Activated T-cell treated with anti-CD3 and anti-CD28 coated beads for 4 hours (primary cell): ENCODE measurements at regions not wholly inside any gene's neighbourhood (a gene's known extent, or its start where the extent isn't known, plus 50 kb on each side); places are given as distances from the start of the nearest gene placed in this dataset.
A peak's percentile ranks its signal among the peaks of the same experiment; 100 is the strongest.
"Not testable (repeated sequence)": the region's sequence is repeated elsewhere in the genome, so short reads cannot be mapped to it uniquely, and the experiment has no call there.

Experiments used
- DNase-seq: peaks from one replicate; pipeline ENCODE4 v3.0.0-alpha.2; 2020

DNA sequence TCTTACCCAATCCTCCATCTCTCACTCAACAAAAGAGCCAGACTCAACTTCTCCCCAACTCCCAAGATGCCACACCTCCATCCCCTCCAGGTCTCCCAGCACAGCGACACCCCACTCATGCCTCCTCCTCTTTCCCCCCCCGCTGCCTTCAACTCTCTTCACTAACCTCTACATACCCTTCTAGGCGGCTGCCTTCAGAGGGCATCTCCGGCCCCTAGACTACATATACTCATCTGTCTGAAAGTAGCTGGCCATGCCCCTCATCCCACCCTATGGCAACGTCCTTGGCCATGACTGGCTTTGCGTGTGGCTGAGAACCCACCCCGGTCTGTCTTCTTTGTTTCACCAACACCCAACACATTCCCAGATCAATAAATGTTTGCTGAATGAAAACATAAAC lies 81.7 kb upstream of the TMEM45B start:
- no peak for DNase-seq

DNA sequence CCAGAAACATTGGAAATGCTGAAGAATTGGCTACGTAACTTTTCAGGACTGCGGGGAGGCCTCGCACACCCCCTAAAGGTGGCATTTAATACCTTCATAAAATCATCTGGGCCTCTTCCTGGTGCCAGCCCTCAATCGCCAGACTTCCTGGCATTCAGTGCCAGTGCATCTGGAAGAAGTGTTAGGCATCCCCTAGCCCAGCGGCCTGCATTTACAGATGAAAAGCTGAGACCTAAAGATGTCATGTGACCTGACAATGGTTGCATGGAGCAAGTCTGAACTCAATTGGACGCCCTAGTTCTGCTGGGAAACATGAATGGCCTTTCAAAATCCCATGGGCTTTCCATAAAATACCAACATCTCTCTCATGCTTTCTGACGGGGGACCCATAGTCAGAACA lies 81.0 kb upstream of the TMEM45B start:
- no peak for DNase-seq

DNA sequence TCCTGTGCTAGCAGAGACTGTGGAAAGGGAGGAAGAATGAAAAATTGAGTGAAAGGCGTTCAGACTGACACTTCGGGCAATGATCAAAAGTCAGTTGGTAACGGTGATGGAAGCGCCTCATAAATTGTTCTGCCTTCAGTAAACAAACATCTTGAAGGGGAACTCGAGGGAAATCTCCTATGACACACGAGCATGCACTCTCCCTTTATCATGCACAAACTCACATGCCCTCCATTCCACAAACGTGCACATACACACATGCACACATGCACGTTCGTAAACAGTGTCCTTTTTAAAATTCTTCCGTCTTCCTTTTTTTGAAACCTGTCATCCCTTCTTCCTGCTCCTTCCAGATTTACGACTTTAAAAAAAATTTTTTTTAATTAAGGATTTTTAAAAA lies 77.8 kb upstream of the TMEM45B start:
- no peak for DNase-seq

DNA sequence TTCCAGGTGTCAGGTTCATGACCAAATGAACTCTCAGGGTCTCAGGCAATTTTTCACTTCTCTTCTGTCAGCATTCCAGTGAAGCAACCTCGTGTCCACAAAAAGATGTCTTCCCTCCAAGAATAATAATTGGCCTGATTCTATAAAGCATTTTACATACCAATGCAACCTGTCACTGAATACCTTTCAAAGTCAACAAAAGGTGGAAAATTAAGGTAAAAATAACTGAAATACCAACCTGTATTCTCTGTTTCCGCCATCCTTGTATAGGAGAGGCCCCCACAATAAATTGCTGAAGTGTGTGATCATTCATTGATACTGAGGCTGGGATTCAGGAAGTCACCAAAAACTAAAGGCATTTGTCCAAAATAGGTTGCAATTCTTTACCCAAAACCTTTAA lies 77.4 kb upstream of the TMEM45B start:
- DNase-seq: no peak

DNA sequence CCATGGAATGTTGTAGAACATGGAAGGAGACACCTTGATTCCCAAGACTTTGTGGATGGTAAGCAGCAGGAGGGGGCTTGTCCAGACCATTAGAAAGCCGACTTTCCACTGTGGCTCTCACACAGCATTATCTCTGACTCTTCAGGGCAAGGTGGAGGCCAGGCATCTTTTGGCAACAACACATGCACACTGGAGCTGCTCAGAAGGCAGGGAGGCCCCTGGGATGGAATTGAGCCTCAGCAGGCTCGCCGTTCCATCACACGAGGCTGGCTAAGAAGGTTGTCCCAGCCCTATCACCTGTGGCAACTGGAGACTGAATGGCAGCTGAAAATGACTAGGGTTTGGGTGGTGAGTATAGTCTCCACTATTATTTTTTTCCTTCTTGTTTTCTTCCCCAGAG lies 76.3 kb upstream of the TMEM45B start:
- no peak for DNase-seq

DNA sequence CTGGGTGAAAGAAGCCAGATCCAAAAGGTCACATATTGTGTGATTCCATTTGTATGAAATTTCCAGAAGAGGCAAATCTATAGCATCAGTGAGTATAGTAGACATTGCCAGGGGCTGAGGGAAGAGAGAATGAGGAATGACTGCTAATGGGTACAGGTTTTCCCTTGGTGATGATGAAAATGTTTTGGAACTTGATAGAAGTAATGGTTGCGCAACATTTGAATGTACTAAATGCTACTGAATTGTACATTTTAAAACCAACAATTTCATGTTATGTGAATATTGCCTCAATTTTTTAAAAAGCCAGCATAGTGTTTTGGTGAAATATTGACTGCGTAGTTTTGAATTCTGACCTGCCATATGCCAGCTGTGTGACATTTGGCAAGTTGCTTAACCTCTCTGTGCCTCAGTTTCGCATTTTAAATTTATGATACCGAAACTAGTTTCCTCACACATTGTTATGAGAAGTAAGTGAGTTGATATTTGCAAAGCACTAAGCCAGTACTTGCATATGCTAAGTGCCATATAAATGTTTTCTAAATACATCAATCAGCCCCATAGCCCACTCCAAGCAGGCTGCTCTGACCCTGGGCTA lies 75.4 kb upstream of the TMEM45B start:
- DNase-seq: no peak

DNA sequence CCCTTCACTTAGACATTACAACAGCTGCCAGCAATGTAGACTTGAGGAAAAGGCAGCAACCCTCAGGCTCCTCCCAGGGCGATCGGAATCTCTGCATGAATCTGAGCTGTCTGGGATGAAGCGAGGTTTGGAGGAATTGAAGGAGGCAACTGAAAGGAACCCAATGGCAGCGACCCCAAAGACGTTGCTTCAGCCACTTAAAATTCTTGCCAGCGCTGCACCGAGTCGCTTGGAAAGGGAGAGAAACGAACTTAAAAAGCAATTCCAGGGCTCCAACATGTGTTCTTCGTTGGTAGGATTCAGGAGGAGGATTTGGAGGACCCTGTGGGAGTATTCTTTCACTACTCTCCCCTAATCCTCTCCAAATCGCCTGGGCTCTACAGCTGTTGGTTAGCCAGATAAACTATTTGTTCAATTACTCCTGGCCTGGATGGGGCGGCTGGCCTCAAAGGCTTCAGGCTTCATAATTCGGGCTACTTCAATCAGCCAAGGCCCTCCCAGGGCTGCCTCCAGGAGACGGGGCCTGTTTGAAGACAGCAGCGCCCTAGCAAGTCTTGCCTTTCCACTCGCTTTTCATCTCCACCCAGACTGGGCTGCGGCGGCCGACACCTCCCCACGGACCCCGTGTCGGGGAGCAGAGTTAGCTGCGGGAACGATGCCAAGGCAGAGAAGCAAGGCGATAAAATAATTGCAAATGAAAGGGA lies 72.4 kb upstream of the TMEM45B start:
- no peak for DNase-seq

DNA sequence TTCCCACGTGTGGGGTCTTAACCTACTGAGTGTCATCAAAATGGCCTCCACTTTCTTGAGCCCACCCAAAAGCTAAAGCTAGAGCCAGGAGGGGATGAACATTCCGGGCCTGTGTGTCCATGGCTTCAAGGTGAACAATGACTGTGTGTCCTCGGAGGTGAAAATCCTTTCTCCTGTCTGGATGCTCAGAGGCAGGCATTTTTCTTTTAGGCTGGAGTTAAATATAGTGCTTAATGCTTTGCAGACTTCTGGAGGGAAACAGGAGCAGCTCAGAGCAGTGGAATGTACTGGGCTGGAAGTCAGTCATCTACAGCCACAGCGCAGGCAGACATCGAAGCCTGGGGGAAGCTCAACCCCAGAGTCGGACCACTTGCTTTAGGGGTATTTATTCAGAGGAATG lies 68.6 kb upstream of the TMEM45B start:
- no peak for DNase-seq

DNA sequence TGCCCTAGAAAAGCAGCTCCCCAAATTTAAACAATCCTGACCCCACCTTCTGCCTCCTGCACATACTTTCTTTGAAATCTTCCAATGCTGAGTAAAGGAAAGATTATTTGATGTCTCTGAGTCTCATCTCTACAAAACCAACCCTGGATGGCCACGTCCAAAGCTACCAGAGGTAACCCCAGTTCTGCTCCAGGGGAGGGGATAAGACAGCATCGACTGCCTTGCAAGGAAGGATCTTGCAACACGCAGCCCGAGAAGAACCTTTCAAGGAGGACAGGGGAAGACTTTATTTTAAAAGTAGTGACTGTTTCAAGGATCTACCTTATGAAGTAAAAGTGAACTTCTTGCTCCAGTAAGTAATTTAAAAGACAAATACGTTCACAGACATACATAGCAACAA lies 66.5 kb upstream of the TMEM45B start:
- no peak for DNase-seq

DNA sequence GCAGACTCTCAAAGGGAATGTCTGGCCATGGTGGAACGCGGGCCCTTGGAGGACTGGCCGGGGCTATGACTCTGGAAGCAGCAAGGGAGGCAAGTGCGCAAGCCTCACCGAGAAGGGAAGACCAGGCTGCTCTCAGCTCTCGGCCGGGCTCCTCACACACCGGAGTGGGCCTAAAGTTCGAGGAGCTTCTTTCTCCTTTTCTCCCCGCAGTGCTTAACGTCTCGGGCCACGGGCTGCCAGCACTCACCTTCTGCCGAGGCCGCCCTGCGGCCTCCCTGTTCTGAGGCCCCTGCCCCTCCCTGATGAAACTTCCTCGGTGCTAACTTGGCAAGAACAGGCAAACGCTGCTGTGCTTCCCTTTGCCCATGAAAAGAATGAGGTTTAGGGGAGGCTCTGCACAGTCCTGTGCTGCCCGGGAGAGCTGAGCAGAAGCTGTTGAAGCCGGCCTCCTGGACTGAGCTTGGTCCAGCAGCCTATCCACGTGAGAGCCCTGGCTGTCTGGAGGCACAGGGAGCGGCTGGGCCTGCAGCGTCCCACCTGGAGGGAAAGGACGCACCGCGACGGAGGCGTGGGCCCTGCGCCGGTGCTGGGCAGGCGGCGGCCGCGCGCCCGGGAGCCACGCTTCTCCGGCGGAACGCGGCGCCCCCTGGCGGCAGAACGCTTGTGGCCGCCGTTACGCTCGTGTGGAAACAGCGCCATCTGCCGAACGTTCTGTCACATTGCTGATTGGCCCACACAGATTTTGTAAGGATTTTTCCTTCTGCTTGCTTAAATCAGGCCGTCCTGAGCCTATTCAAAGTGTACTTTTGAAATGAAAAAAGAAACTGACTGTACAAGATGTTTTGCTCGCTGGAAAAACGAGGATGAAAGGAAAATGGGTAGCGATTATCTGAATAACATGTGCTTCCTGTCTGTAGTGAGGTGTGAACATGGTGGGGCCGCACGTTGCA lies 65.0 kb upstream of the TMEM45B start:
- DNase-seq: peak; percentile 72

DNA sequence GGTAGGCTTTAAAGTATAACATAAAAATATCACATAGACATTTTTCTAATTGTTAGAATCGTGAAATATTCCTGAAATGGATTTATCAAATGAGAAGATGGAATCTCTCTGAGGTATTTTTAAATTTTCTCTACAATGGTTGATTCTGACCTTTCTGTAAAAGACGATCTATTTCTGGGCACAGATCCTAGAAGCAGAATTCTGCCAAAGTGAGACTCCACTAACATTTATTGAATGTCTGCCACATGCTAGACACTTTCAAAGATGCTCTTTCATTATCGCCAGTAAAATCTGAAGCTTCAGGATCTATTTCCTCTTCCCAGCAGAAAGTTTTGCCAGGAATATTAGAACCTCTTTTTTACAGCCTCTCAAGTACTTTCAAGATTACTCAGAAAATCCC lies 64.1 kb upstream of the TMEM45B start:
- DNase-seq: no peak

DNA sequence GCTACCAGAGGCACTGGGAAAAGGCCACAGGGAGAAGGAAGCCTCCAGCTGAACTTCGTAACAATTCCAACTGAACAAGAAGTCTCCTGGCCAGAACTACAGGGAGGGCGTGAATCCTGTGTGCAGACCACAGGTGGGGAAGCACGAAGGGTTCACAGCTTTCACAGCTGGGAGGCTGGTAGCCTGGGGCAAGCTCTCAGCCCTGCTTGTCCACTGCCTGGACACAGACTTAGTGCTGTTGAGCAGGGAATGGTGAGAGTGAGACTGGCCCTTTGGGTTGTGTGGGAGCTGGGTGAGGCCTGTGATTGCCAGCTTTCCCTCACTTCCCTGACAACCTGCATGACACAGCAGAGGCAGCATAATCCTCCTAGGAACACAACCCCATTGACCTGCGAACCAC lies 52.1 kb upstream of the TMEM45B start:
- not testable (repeated sequence) for DNase-seq

DNA sequence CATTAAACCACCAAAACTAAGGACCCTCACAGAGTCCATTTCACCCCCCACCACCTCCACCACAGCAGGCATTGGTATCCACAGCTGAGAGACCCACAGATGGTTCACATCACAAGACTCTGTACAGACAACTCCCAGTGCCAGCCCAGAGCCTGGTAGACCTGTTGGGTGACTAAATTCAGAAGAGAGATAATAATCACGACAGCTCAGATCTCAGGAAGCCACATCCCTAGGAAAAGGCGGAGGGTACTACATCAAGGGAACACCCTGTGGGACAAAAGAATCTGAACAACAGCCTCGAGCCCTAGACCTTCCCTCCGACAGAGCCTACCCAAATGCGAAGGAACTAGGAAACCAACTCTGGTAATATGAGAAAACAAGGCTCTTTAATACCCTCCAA lies 51.4 kb upstream of the TMEM45B start:
- DNase-seq: not testable (repeated sequence)
